ENCODE measurements at regions not wholly inside any gene's neighbourhood (a gene's known extent, or its start where the extent isn't known, plus 50 kb on each side); places are given as distances from the start of the nearest gene placed in this dataset.
A peak's percentile ranks its signal among the peaks of the same experiment; 100 is the strongest.
"Not testable (repeated sequence)": the region's sequence is repeated elsewhere in the genome, so short reads cannot be mapped to it uniquely, and the experiment has no call there.

- DNase-seq (ENCODE audit: low spot score) (no peak), ATAC-seq (peak; percentile 80)
- intact Hi-C loops (cut with DNase I): no loop called here
Measured at GRCh38 chr4:156109943-156110900, 156.6 kb upstream of the CTSO start.

DNA sequence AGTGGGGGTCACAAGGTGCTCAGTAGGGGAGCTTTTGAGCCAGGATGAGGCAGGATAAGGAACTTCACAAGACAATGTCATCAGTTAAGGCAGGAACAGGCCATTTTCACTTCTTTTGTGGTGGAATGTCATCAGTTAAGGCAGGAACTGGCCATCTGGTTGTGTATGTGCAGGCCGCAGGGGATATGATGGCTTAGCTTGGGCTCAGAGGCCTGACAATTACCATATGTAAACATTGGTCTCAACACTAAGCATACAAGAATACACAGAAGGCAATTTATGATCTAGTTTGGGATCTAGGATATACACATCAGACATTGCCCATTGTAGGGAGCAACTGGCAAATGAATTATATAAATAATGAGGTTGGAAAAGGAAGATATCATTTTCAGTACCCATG is 155.4 kb upstream of the CTSO start:
- ATAC-seq; DNase-seq (ENCODE audit: low spot score); intact Hi-C loops (cut with DNase I): not testable (repeated sequence)

DNA sequence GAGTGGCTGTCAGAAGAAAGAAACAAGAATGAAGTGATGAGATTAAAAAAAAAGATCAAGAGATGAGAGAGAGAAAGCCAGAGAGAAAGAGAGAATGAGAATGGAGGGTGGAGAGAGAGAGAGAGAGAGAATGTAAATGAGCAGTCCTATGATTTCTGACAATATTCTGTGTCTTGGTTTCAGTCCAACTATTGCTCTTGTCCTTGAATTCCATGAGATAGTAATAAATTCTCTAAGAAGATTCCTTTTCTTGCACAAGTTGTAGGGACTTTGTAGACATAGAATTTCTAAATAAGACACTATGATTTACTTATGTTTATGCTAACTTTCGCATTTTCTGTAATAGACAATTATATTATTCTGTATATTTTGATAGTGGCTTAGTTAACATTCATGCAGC is 149.6 kb upstream of the CTSO start:
- intact Hi-C loops (cut with DNase I): no loop called here
- no peak for ATAC-seq

DNA sequence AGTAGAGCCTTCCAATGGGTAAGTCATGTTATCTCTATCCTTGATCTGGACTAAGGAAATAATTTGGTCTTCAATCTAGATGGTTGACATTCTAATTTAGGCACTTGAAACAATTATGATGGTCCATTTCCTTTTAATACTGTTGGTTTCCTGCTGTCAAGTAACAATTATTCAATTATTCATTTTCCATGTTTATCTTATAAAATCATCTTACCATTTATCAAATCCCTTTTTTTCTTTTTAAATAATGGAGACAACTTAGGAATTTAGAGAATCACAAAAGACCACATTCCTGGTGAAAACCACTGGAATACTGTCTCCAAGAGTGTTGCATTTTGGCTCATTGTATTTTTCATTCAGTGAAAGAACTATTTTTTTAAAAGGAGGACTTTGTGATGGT is 148.7 kb upstream of the CTSO start:
- DNase-seq (ENCODE audit: low spot score): no peak
- intact Hi-C loops (cut with DNase I): no loop called here
- no peak for ATAC-seq

More for the DNA sequence above, 149.6 kb upstream of the CTSO start:
- no peak for DNase-seq (ENCODE audit: low spot score)

DNA sequence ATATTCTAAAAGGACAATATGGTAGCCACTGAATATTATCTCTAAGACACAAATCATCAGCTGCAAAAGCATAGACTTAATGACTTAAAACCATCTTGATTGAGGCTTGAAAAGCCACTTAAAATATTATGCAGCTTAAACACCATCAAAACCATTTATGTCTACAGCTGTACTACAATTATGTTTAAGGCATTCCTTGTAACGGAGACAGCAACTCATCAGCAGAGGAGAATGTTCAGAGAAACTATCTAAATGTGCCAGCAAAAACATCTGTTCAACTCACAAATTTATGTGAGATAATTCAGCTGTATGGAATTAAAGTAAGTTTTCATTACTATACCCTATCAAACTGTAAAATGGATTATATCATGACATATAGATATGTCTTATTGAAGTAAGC is 147.9 kb upstream of the CTSO start:
- DNase-seq (ENCODE audit: low spot score) (no peak), ATAC-seq (no peak)
- intact Hi-C loops (cut with DNase I): no loop called here

- intact Hi-C loops (cut with DNase I): no loop called here
- ATAC-seq: no peak
- no peak for DNase-seq (ENCODE audit: low spot score)
Measured at GRCh38 chr4:156100651-156101050, 147.0 kb upstream of the CTSO start.

DNA sequence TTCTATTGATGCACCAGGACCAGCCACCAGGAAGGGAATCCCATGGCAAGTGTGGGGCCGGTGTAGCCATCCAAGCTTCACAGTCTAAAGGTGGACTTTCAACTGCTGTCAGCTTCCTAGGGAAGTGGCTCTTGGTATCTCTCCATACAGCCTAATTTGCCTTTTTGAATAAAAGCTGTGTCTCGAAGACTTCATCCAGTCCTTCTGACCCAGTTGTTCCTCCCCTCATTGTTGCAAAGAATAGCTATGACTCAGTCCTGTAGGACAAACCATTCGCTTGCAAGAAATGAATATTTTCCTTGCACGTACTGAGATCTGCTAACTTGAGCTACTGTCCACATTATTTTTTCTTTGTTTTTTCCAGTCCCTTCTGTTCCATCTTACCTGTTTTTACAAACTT is 145.1 kb upstream of the CTSO start:
- intact Hi-C loops (cut with DNase I): no loop called here
- no peak for ATAC-seq
- DNase-seq (ENCODE audit: low spot score): no peak

- DNase-seq (ENCODE audit: low spot score) (no peak), ATAC-seq (no peak)
- intact Hi-C loops (cut with DNase I): no loop called here
Measured at GRCh38 chr4:156085100-156085499, 131.4 kb upstream of the CTSO start.

GRCh38 chr4:156084373-156084772 is 130.7 kb upstream of the CTSO start:
- intact Hi-C loops (cut with DNase I): no loop called here
- no peak for ATAC-seq
- DNase-seq (ENCODE audit: low spot score): no peak

- ATAC-seq (no peak), DNase-seq (ENCODE audit: low spot score) (no peak)
- intact Hi-C loops (cut with DNase I): no loop called here
Measured at GRCh38 chr4:156073976-156074375, 120.3 kb upstream of the CTSO start.

GRCh38 chr4:156060661-156061060 is 107.0 kb upstream of the CTSO start:
- intact Hi-C loops (cut with DNase I): no loop called here
- ATAC-seq: no peak
- no peak for DNase-seq (ENCODE audit: low spot score)

DNA sequence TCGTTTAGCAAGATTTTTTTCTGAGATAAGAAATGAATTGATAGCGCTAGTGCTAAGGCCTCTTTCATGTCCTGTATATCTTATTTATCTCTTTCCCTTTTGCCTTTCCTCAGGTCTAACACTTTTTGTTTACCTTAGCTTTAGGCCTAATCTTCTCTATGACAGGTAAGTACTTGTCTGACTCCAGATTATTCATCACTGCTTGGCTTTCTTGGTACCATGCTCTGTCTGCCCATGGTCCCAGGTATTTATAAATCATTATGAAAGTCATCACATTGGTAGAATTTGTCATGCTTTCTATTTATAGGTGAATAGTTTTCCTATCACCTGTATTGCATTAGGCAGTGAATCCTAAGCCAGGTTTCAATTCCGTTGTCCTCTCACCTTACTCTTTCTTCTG is 99.5 kb upstream of the CTSO start:
- no peak for DNase-seq (ENCODE audit: low spot score)
- intact Hi-C loops (cut with DNase I): no loop called here
- no peak for ATAC-seq

DNA sequence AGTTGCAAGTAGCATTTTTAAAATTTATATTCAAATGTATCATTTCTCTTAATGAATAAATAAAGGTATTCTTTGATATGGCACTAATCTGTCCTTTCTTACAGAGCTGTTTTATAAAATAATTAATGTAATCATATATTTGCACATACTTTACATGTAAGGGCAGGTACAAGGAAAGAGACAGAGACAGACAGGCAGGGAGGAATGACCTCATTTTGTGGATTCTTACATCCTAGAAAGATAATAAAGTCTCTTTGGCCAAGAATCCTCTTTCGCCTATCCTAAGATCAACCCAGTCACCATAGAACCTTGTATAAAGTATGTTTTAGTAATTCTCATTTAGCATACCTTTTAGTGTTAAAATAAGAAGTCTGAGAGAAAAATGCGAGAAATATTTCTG is 98.5 kb upstream of the CTSO start:
- DNase-seq (ENCODE audit: low spot score) (no peak), ATAC-seq (no peak)
- intact Hi-C loops (cut with DNase I): no loop called here

DNA sequence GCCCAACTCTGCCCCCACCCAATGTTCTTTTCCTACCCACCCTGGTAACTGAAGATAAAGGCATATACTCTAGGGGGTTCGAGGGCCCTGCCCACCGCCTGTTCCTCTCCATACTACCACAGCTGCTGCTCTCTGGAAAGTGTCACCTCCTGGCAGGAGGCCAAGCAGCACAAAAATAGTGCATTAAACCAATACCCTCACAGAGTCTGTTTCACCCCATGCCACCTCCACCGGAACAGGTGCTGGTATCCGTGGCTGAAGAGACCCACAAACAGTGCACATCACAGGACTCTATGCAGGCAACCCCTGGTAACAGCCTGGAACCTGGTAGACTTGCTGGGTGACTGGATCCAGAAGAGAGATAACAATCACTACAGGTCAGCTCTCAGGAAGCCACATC is 85.1 kb upstream of the CTSO start:
- DNase-seq (ENCODE audit: low spot score): no peak
- ATAC-seq: no peak

DNA sequence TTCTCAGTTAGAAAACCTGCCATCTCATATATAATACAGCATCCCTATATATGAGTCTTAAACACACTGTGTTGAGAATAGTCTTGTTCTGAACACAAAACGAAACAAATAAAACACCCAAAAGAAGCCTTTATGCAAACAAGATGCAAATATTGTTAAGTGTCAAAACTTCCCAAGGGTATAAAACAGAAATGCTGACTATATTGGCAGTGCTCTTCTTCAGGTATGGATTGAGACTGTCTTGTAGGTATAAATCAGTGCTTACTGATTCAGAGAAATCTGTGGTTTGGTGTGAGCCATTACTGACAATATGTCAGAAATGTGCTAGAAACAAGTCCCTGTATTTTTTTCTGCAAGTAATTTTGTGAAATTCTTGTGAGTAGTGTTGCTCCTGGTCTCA is 82.8 kb upstream of the CTSO start:
- no peak for DNase-seq (ENCODE audit: low spot score)
- no peak for ATAC-seq
- intact Hi-C loops (cut with DNase I): no loop called here

More for the DNA sequence above, 85.1 kb upstream of the CTSO start:
- intact Hi-C loops (cut with DNase I): no loop called here

GRCh38 chr4:156029691-156030090 is 76.0 kb upstream of the CTSO start:
- DNase-seq (ENCODE audit: low spot score) (no peak), ATAC-seq (no peak)
- intact Hi-C loops (cut with DNase I): no loop called here

DNA sequence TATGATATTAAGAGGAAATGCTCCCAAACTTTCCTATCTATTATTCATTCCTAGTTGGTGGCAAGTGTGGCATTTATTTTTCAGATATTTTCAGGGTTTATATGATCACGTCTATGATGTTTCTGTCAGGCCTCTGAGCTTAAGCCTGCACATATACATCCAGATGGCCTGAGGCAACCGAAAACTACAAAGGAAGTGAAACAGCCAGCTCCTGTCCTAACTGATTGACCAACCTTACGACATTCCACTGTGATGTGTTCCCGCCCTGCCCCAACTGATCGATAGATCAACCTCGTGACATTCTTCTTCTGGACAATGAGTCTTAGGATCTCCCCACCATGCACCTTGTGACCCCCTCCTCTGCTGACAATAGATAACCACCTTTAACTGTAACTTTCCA is 67.6 kb upstream of the CTSO start:
- intact Hi-C loops (cut with DNase I): no loop called here
- DNase-seq (ENCODE audit: low spot score): no peak
- no peak for ATAC-seq

DNA sequence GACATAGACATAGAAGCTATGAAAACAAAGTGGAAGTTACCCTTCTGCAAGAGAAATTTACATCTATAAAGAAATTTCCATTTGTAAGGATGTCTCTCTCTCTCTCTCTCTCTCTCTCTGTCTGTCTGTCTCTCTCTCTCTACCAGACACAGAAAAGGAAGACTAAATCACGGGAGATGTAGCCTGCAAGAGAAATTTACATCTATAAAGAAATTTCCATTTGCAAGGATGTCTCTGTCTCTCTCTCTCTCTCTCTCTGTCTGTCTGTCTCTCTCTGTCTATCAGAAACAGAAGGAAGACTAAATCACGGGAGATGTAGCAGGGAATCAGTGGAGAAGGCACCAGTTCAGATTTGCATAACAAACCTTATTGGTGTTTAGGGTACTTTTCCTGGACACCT is 65.6 kb upstream of the CTSO start:
- intact Hi-C loops (cut with DNase I): no loop called here
- ATAC-seq: no peak
- no peak for DNase-seq (ENCODE audit: low spot score)

DNA sequence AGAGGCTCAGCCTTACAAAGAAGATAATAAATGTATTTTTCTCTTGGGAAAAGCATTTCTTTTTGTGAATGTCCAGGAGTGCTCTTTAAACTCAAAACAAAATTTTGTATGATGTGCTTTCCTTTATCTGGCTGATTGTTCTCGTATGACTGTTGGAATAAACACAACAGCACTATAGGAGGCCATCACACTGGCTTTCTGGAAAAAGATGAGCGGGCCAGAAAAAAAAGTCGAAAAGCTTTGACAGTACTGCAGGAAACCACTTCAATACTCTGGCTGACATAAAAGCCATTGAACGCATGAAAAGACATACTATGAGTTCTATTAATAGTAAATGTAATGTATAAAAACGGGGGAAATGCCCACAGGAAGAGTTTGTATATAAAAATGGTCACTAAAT is 64.7 kb upstream of the CTSO start:
- DNase-seq (ENCODE audit: low spot score): no peak
- ATAC-seq: no peak
- intact Hi-C loops (cut with DNase I): no loop called here

DNA sequence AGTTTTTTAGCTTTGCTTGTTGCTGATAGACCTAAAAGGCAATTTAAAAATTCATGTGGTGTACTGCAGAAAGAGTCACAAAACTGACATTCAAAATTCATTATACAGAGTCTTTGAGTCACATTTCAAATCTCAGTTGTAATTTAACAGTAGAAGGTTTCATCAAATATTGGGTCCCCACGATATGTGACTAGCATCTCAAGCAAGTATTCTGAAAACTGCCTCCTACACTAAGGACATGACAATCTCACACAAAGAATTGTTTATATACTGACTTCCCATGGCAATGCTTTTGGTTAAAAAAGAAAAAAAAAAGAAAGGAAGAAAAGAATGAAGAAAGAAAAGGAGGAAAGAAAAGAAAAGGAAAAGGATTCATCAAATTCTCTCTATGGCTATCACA is 62.1 kb upstream of the CTSO start:
- intact Hi-C loops (cut with DNase I): no loop called here
- no peak for ATAC-seq
- no peak for DNase-seq (ENCODE audit: low spot score)

DNA sequence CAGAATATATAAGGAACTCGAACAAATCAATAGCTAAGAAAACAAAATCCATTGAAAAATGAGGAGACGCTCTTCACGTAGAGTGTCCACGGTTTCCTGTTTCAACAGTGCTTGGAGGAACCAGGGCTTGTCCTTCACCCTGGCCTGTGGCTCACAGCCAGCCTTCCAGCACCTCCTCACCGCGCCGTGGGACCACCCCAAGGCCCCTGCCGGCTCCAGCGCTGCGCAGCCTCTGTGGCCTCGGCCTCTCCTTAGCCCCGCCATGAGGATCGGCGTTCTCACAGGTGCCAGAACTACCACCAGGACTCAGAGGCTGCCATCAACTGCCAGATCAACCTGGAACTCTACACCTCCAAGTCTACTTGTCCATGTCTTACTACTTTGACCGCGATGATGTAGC is 52.5 kb upstream of the CTSO start:
- intact Hi-C loops (cut with DNase I): no loop called here
- no peak for ATAC-seq

More for the DNA sequence above, 52.5 kb upstream of the CTSO start:
- no peak for DNase-seq (ENCODE audit: low spot score)
